NCI-H1436 (cell line): ENCODE measurements at regions not wholly inside any gene's neighbourhood (a gene's known extent, or its start where the extent isn't known, plus 50 kb on each side); places are given as distances from the start of the nearest gene placed in this dataset.
"Not testable (repeated sequence)": the region's sequence is repeated elsewhere in the genome, so short reads cannot be mapped to it uniquely, and the experiment has no call there.

Experiments used
- DNase-seq: peaks from one replicate; lab custom pipeline; 2025; lab: John Stamatoyannopoulos, UW

- no peak for DNase-seq
These were observed 212.7 kb downstream of the CENPC start for GRCh38 chr4:67332627-67333026.

GRCh38 chr4:67328393-67328792 lies 216.9 kb downstream of the CENPC start:
- DNase-seq = no peak

DNA sequence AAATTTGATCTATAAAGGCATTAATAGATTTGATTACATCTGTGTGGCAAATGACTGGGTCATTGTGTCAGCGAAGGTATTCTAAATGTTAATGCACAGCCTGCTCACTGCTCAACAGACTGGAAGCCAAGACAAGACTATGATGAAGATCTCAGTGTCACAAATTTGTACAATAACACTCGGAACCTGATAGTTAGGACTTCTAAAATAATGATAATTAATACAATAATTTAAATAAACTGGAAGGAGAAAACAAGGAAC lies 217.4 kb downstream of the CENPC start:
- no peak for DNase-seq

DNA sequence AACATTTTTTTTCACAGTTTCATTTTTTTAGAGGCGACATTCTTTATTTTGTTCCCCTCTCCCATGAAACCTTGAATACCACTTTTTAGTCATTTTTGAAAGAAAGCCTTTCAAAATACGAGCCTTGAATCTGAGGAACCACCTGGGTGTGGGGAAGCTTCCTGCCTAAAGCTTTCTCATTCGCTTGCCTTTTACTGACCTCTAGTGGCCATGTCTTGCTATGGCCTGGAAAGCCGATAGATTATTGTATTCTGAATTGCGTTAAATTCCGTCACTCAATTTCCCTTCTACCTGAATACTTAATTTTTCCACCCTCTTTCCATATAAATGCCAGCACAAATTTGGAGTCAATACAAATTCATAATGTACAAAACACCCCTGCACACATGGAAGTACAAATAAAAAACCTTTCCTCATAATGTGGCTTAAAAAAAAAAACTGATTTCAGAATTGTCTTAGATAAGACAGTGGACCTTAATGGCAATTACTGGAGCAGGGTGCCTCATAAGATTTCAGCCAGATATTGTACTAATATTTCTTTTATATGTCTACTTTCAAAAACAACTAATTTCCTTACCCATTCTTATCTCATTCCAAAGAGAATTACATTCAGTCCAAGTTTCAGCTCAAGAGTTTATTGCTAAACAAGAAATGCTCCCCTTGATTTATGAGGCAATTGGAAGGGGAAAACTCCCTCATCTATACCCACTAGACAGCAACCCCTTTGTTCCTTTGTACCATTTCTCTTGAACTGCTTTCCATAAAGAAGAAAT lies 217.9 kb downstream of the CENPC start:
- peak; percentile 50 for DNase-seq

GRCh38 chr4:67325791-67326190 lies 219.5 kb downstream of the CENPC start:
- DNase-seq = no peak

- no peak for DNase-seq
These were observed 224.7 kb downstream of the CENPC start for GRCh38 chr4:67320645-67321044.

GRCh38 chr4:67319607-67320006 lies 225.7 kb downstream of the CENPC start:
- DNase-seq = not testable (repeated sequence)

GRCh38 chr4:67300497-67301185 lies 244.7 kb downstream of the CENPC start:
- not testable (repeated sequence) for DNase-seq

- DNase-seq = no peak
These were observed 252.7 kb downstream of the CENPC start for GRCh38 chr4:67292636-67293035.

DNA sequence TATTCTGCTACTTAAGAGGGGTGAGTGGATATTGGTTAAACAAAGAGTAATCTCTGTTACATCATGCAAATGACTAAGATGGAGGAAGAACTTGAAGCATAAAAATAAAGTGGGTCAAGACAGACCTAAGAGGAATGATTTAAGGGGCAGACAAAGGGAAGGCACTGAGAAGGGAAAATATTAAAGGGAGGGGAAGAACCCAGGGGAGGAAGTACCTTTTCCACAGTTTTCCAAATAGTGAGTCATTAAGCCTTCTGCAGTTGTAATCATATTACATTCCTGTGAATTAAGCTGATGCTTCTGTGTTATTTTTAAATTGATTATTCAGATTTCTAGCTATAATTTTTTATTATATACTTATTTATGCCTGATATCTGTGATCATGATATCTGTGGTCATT lies 253.3 kb downstream of the CENPC start:
- DNase-seq = no peak

DNA sequence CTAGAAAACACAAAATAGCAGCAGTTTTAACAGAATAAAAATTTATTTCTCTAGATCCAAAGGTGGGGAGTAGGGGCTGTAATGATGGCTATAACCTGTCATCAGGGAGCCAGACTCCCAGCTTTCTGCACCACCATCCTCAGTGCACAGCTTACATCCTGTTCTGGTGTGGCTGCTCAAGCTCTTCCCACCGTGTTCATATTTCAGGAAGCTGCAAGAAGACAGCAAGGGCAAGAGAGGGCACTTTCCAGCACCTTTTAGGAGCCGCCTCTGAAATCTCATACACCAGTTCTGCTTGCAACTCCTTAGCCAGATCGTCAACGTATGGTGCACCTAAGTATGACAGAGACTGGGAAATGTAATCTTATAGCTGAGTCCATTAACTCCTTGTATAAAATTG lies 253.7 kb downstream of the CENPC start:
- no peak for DNase-seq

DNA sequence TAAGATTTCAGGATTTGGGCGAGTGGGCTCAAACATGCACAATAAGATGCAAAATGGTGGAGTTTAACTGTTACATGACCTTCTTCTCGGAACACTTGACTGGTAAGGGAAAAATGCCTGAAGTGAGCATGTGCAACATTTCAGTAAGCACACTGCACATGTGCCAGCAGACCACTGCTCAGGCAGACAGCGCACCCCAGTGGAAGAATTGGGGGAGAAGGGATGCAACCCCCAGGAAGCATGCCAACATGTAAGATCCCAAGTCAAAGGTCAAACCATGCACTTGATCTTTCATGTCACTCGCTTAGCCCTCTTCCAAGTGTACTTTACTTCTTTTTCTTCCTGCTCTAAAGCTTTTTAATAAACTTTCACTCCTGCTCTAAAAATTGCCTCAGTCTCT lies 256.3 kb downstream of the CENPC start:
- peak; percentile 13 for DNase-seq

GRCh38 chr4:67286724-67287123 lies 258.6 kb downstream of the CENPC start:
- no peak for DNase-seq

DNA sequence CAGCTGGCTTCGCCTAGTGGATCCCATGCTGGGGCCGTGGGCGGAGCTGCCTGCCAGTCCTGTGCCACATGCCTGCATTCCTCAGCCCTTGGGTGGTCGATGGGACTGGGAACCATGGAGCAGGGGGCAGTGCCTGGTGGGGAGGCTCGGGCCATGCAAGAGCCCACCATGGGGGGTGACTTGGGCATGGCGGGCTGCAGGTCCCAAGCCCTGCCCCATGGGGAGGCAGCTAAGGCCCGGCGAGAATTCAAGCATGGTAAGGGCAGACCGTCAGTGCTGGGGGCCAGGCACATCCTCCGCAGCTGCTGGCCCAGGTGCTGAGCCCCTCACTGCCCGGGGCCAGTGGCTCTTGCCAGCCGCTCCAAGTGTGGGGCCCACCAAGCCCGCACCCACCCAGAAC lies 262.6 kb downstream of the CENPC start:
- no peak for DNase-seq

DNA sequence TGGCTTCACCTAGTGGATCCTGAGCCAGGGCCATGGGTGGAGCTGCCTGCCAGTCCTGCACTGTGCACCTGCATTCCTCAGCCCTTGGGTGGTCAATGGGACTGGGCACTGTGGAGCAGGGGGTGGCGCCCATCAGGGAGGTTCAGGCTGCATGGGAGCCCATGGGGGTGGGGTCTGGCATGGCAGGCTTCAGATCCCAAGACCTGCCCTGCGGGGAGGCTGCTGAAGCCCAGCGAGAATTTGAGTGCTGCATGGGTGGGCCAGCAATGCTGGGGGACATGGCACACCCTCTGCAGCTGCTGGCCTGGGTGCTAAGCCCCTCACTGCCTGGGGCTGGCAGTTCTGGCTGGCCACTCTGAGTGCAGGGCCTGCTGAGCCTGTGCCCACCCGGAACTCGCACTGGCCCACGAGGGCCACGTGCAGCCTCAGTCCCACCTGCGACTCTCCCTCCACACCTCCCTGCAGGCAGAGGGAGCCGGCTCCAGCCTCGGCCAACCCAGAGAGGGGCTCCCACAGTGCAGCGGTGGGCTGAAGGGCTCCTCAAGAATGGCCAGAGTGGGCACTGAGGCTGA lies 270.0 kb downstream of the CENPC start:
- no peak for DNase-seq

DNA sequence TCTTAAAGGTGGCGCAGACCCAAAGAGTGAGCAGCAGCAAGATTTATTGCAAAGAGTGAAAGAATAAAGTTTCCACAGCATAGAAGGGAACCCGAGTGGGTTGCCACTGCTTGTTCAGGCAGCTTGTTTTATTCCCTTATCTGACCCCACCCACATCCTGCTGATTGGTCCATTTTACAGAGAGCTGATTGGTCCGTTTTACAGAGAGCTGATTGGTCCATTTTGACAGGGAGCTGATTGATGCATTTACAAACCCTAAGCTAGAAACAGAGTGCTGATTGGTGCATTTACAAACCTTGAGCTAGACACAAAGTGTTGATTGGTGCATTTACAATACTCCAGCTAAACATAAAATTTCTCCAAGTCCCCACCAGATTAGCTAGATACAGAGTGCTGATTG lies 270.6 kb downstream of the CENPC start:
- not testable (repeated sequence) for DNase-seq

- no peak for DNase-seq
These were observed 271.6 kb downstream of the CENPC start for GRCh38 chr4:67273666-67274065.

DNA sequence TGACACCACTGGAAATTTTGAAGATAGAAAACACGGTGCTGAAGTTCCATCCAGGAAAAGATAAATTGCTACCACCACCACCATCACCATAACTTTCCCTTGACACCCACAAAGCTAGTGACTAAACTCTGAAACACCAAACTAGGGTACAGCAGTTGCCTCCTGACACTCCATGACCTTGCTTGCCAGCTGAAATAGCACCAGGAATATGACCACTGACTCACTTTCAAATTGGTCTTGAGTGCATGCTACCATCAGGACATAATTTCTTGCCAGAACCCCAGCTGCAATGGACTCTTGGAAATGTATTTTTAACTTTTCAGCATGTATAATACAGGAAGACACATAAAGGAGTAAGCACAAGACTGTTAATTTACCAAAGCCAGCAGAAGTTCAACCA lies 283.3 kb downstream of the CENPC start:
- no peak for DNase-seq

DNA sequence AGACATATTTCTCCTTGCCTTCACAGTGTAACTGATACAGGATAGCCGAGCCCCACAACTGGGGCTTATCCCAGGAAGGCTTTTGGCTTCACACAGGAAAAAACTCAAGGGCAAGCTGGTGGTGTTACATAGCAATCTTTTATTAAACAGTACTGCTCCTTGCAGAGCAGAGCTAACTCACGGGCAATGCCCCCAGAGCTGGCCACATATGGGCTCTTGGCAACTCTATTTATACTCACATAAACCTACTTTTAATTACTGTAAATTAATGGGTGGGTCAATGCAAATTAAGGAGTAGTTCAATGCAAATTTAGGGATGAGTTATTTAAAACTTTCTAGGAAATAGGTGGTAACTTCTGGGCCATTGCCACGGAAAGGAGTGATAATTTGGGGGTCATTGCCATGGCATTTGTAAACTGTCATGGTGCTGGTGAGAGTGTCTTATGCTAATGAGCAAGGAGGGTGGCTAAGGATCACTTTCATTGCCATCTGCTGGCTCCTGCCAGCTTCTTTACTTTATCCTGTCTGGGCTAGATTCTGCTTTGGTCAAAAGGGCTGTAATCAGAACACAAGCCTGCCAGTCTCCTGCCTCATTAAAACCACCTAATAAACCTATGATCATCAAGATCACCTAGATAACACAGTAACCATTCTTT lies 288.8 kb downstream of the CENPC start:
- no peak for DNase-seq

GRCh38 chr4:67250131-67250896 lies 295.0 kb downstream of the CENPC start:
- DNase-seq = no peak

GRCh38 chr4:67236788-67237187 lies 308.5 kb downstream of the CENPC start:
- no peak for DNase-seq

DNA sequence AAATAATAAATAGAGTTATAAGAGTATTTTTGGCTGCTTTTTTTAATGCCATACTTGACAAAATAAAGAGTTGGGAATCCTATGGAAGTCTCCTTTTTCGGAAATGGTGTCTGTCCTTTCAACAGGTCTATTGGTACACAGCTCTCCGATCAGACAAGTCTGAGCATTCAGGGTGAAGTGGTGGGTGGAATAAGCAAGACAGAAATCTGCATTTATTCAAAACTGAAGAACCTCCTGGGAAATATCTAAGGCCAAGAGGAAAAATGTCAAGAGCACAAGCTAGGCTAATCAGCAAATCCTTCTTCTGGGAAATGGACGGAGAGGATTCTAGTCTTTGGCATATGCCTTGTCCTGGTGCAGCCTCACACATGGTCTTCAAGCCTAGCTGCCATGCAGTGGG lies 309.0 kb downstream of the CENPC start:
- no peak for DNase-seq
